Testis (tissue), 2 donors: ENCODE measurements at regions not wholly inside any gene's neighbourhood (a gene's known extent, or its start where the extent isn't known, plus 50 kb on each side); places are given as distances from the start of the nearest gene placed in this dataset.

ENCODE experiments used
- POLR2A ChIP-seq: fragments of 450-650 bp; IDR thresholded peaks from one replicate; pipeline ENCODE4 v1.6.1; 2017; ENCODE audit warnings: antibody characterized with exemption, mild to moderate bottlenecking, moderate library complexity
- TF ChIP-seq, protein P1 (sequence below), 3 experiments: fragments of 450-650 bp in 2 of 3; fragments of 200-600 bp in 1 of 3; sonication (generic) in 1 of 3; IDR thresholded peaks; one replicate each; pipeline ENCODE4 v1.5.1; 2016 to 2019; ENCODE audit warnings: antibody characterized with exemption in 3 of 3, mild to moderate bottlenecking in 2 of 3, moderate library complexity in 1 of 3

GRCh38 chr15:97171556-97171955, 788.9 kb upstream of the ARRDC4 start:
- TF ChIP-seq, protein P1, sequence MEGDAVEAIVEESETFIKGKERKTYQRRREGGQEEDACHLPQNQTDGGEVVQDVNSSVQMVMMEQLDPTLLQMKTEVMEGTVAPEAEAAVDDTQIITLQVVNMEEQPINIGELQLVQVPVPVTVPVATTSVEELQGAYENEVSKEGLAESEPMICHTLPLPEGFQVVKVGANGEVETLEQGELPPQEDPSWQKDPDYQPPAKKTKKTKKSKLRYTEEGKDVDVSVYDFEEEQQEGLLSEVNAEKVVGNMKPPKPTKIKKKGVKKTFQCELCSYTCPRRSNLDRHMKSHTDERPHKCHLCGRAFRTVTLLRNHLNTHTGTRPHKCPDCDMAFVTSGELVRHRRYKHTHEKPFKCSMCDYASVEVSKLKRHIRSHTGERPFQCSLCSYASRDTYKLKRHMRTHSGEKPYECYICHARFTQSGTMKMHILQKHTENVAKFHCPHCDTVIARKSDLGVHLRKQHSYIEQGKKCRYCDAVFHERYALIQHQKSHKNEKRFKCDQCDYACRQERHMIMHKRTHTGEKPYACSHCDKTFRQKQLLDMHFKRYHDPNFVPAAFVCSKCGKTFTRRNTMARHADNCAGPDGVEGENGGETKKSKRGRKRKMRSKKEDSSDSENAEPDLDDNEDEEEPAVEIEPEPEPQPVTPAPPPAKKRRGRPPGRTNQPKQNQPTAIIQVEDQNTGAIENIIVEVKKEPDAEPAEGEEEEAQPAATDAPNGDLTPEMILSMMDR (IDR thresholded peaks at IDR 0.05) = no peak
- no peak for TF ChIP-seq POLR2A
